ENCODE measurements at regions not wholly inside any gene's neighbourhood (a gene's known extent, or its start where the extent isn't known, plus 50 kb on each side); places are given as distances from the start of the nearest gene placed in this dataset.

DNA sequence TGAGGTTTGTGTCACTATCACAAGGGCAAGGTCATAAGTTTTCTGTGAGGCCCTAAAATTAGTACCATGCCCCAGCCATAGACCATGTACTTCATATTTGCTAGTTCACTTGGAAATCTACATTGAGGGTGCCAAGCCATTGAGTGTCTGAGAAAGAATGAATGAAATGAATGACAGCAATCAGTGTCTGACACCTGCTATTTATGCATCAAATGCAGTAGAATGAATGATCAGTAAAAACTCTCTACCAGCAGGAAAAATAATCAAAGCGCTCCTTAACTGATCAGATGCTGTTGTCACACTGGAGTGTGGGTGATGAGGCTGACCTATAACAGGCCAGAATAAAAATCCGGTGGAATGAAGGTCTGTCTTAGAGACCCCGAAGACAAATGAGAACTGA lies 467.9 kb upstream of the B3GAT1 start:
- no peak for TF ChIP-seq POLR2A (IDR thresholded peaks at IDR 0.05)
- TF ChIP-seq, protein P1, sequence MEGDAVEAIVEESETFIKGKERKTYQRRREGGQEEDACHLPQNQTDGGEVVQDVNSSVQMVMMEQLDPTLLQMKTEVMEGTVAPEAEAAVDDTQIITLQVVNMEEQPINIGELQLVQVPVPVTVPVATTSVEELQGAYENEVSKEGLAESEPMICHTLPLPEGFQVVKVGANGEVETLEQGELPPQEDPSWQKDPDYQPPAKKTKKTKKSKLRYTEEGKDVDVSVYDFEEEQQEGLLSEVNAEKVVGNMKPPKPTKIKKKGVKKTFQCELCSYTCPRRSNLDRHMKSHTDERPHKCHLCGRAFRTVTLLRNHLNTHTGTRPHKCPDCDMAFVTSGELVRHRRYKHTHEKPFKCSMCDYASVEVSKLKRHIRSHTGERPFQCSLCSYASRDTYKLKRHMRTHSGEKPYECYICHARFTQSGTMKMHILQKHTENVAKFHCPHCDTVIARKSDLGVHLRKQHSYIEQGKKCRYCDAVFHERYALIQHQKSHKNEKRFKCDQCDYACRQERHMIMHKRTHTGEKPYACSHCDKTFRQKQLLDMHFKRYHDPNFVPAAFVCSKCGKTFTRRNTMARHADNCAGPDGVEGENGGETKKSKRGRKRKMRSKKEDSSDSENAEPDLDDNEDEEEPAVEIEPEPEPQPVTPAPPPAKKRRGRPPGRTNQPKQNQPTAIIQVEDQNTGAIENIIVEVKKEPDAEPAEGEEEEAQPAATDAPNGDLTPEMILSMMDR (IDR thresholded peaks at IDR 0.05): no peak

All from adrenal gland (tissue), 5 donors.